ENCODE measurements at regions not wholly inside any gene's neighbourhood (a gene's known extent, or its start where the extent isn't known, plus 50 kb on each side); places are given as distances from the start of the nearest gene placed in this dataset.

DNA sequence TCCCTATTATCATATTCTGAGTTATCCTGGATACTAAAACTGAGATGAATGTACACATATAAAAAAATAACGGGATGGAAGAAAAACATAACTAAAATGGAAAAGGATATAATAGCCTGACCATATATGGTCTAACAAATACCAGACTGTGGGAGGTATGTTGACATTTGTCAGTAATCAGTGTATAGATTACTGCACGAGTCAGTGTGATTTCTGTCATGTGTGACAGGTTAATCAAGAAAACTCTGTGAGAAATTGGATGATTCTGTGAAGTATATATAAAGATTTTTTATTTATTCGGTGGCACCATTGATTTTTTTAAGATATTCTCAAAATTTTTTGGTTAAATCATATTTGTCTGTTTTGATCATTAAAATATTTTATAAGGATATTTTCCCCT is 547.3 kb upstream of the B3GALT2 start:
- Histone ChIP-seq H3K9me3 (ENCODE audit: low read length) (no peaks in the 10 kb centered on the region), H3K9ac (ENCODE audit: low read length) (no peak overlapping the region), H3K4me1 (ENCODE audit: insufficient read depth, low read length) (no peaks in the 10 kb centered on the region), H3K27me3 (ENCODE audit: control insufficient read depth in 1 of 2, insufficient read depth in 2 of 2, low read length in 2 of 2) (no peaks in the 10 kb centered on the region), H3K4me3 (ENCODE audit: low read depth in 1 of 2, low read length in 2 of 2) (no peak overlapping the region), H3K27ac (ENCODE audit: low read depth, low read length) (no peak overlapping the region), H3K36me3 (ENCODE audit: insufficient read depth, low read length) (no peaks in the 10 kb centered on the region)

DNA sequence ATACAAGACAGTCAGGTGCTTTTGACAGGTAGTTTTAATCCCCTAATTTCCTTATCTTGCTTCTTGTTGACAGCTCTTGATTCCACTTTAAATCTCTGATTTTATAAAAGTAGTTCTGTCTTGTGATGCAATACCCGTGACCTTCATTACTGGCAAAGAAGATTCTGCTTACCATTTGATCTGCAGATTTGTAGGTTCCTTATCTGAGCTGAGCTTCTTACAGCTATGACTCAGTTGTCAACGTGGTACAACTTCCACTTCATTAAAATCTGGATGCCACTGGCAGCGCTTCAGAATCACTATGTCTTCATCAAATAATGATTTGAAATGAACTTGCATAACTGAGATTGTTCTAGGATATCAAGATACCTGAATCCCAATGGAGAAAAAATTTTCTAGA is 543.6 kb upstream of the B3GALT2 start:
- no peaks in the 10 kb centered on the region for H3K36me3 ChIP-seq (ENCODE audit: insufficient read depth, low read length)
- no peaks in the 10 kb centered on the region for H3K4me1 ChIP-seq (ENCODE audit: insufficient read depth, low read length)
- no peak overlapping the region for H3K9ac ChIP-seq (ENCODE audit: low read length)
- H3K27ac ChIP-seq (ENCODE audit: low read depth, low read length) = no peak overlapping the region
- no peaks in the 10 kb centered on the region for H3K27me3 ChIP-seq (ENCODE audit: control insufficient read depth in 1 of 2, insufficient read depth in 2 of 2, low read length in 2 of 2)
- H3K9me3 ChIP-seq (ENCODE audit: low read length) = no peaks in the 10 kb centered on the region
- no peak overlapping the region for H3K4me3 ChIP-seq (ENCODE audit: low read depth in 1 of 2, low read length in 2 of 2)

DNA sequence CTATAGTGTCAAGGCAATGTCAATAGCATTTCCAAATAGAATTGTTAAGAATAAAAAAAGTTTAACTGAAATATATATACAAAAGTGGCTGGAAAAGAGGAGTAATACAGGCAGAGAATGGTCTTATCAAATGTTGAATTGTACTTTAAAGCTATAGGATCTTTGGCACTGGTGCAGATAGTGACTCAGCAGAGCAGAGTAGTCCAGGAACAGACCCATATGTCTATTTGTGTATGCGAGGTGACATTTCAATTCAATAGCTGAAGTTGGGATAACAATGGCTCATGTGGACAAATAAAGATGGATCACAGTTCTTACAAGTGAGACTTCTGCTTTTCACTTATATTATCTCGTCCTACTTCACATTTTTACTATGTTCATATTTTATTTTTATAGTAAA is 543.0 kb upstream of the B3GALT2 start:
- Histone ChIP-seq H3K9ac (ENCODE audit: low read length) (no peak overlapping the region), H3K36me3 (ENCODE audit: insufficient read depth, low read length) (no peaks in the 10 kb centered on the region), H3K4me3 (ENCODE audit: low read depth in 1 of 2, low read length in 2 of 2) (no peak overlapping the region), H3K9me3 (ENCODE audit: low read length) (no peaks in the 10 kb centered on the region), H3K27ac (ENCODE audit: low read depth, low read length) (no peak overlapping the region), H3K27me3 (ENCODE audit: control insufficient read depth in 1 of 2, insufficient read depth in 2 of 2, low read length in 2 of 2) (no peaks in the 10 kb centered on the region), H3K4me1 (ENCODE audit: insufficient read depth, low read length) (no peaks in the 10 kb centered on the region)

DNA sequence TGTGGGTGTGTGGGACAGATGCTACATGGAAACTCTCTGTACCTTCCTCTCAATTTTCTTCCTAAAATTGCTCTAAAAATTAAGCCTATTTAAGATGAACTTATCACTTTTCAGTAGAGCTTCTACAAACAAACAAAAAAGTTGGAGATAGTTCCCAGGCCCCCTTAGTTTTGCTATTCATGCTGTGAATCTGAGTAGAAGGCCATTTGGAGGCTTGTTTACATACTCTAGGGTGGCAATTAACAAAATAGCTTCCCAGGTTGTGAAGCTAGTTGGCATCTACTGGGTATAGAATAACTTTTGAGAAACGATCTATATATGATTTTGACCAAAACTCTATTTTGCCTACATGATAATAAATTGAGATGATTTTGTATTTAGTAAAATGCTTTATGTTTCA is 541.4 kb upstream of the B3GALT2 start:
- Histone ChIP-seq H3K4me1 (ENCODE audit: insufficient read depth, low read length) (no peaks in the 10 kb centered on the region), H3K36me3 (ENCODE audit: insufficient read depth, low read length) (no peaks in the 10 kb centered on the region), H3K27ac (ENCODE audit: low read depth, low read length) (no peak overlapping the region), H3K9me3 (ENCODE audit: low read length) (no peaks in the 10 kb centered on the region), H3K4me3 (ENCODE audit: low read depth in 1 of 2, low read length in 2 of 2) (no peak overlapping the region), H3K27me3 (ENCODE audit: control insufficient read depth in 1 of 2, insufficient read depth in 2 of 2, low read length in 2 of 2) (no peaks in the 10 kb centered on the region), H3K9ac (ENCODE audit: low read length) (no peak overlapping the region)

DNA sequence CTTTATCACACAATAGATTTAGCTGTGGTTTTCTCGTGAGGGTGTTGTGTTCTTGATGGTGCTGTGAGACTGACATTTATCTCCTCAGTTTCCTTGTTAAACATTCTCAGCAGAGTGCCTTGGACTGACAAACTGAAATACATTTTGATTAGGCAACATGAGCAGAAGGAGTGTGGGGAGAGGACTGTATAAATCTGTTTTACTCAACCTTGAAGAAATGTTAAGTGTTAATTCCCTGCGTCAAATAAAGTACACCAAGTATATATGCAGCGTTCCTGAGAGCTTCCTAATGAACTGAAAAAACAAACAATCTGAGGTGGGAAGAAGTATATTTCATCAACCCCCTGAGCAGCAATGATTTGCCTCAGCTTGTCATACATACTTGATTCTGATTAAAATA is 540.3 kb upstream of the B3GALT2 start:
- H3K27me3 ChIP-seq (ENCODE audit: control insufficient read depth in 1 of 2, insufficient read depth in 2 of 2, low read length in 2 of 2) = no peaks in the 10 kb centered on the region
- no peaks in the 10 kb centered on the region for H3K4me1 ChIP-seq (ENCODE audit: insufficient read depth, low read length)
- no peaks in the 10 kb centered on the region for H3K9me3 ChIP-seq (ENCODE audit: low read length)
- no peak overlapping the region for H3K4me3 ChIP-seq (ENCODE audit: low read depth in 1 of 2, low read length in 2 of 2)
- no peaks in the 10 kb centered on the region for H3K36me3 ChIP-seq (ENCODE audit: insufficient read depth, low read length)
- H3K27ac ChIP-seq (ENCODE audit: low read depth, low read length) = no peak overlapping the region
- no peak overlapping the region for H3K9ac ChIP-seq (ENCODE audit: low read length)

DNA sequence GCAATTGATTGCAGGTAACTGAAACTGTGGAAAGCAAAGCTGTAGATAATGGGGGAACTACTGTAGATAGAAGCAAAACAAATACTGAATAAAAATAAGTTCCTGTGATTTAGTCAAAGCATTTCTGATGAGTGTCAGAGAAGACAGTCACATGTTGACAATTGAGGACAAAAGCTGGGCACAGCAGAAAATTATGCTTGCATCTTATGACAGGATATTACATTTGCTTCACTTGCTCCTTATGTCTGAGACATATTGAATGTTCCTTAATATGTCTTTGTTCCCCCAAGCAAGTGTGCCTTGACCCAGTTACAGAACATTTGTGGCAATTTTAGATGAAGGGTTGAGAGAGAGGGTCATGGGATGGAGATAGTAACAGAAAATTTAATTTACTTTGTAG is 526.0 kb upstream of the B3GALT2 start:
- H3K36me3 ChIP-seq (ENCODE audit: insufficient read depth, low read length) = no peaks in the 10 kb centered on the region
- H3K9ac ChIP-seq (ENCODE audit: low read length) = no peak overlapping the region
- H3K4me1 ChIP-seq (ENCODE audit: insufficient read depth, low read length) = no peaks in the 10 kb centered on the region
- H3K9me3 ChIP-seq (ENCODE audit: low read length) = no peaks in the 10 kb centered on the region
- no peaks in the 10 kb centered on the region for H3K27me3 ChIP-seq (ENCODE audit: control insufficient read depth in 1 of 2, insufficient read depth in 2 of 2, low read length in 2 of 2)
- no peak overlapping the region for H3K27ac ChIP-seq (ENCODE audit: low read depth, low read length)
- H3K4me3 ChIP-seq (ENCODE audit: low read depth in 1 of 2, low read length in 2 of 2) = no peak overlapping the region

DNA sequence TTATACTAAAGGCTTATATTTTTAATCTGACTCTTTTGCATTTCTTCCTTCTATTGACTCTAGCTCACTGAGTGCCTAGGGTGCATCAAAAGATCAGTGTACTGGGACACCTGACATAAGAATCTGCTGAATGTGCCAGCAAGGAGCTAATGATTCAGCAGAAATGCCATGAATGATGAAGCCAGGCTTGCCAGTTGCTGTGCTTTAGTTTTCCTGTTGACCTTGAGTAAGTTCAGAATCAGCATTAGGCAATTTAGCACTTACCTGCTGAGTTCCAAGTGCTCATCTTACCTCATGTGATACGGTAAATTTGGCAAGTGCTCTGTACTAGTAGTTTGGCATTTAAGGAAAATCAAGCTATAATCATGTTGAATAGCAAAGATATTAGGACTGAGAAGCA is 523.2 kb upstream of the B3GALT2 start:
- Histone ChIP-seq H3K27ac (ENCODE audit: low read depth, low read length) (no peak overlapping the region), H3K36me3 (ENCODE audit: insufficient read depth, low read length) (no peaks in the 10 kb centered on the region), H3K27me3 (ENCODE audit: control insufficient read depth in 1 of 2, insufficient read depth in 2 of 2, low read length in 2 of 2) (no peaks in the 10 kb centered on the region)

DNA sequence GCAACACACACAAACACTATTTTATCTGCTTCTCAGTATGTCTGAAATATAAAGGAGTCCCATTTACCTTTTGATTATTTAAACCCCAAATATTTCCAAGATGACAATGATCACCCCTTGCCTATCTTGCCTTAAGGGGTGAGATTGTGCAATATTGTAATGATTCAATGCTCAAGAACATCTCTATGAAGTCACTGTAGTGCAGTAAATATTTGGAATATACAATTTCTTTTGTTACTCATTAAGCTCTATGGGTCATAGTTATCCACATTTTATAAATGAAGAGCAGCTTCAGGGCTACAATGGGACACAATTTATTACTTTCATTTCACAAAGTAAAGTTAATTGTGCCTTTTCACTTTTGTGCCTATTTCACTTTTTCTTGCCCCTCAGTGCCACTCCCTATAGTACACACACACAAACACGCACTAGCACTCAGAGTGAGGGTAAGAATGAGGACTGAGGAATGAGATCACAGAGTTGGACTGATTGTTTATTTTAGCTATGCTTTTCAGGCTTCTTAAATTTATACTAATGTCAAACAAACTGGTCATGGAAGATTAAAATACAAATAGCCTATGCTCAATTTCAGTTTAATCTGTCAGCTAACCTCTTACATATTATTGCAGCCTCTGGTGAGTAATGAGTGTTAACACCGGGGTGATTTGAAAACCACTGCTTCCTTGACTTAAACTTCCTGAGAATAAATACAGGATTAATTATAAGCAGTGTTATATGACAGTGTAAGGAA is 521.0 kb upstream of the B3GALT2 start:
- Histone ChIP-seq H3K4me1 (ENCODE audit: insufficient read depth, low read length) (no peaks in the 10 kb centered on the region), H3K27me3 (ENCODE audit: control insufficient read depth in 1 of 2, insufficient read depth in 2 of 2, low read length in 2 of 2) (no peaks in the 10 kb centered on the region), H3K9me3 (ENCODE audit: low read length) (no peaks in the 10 kb centered on the region), H3K4me3 (ENCODE audit: low read depth in 1 of 2, low read length in 2 of 2) (no peak overlapping the region), H3K9ac (ENCODE audit: low read length) (no peak overlapping the region), H3K27ac (ENCODE audit: low read depth, low read length) (no peak overlapping the region), H3K36me3 (ENCODE audit: insufficient read depth, low read length) (no peaks in the 10 kb centered on the region)

More for the DNA sequence above, 523.2 kb upstream of the B3GALT2 start:
- Histone ChIP-seq H3K9me3 (ENCODE audit: low read length) (no peaks in the 10 kb centered on the region), H3K4me3 (ENCODE audit: low read depth in 1 of 2, low read length in 2 of 2) (no peak overlapping the region), H3K4me1 (ENCODE audit: insufficient read depth, low read length) (no peaks in the 10 kb centered on the region), H3K9ac (ENCODE audit: low read length) (no peak overlapping the region)

DNA sequence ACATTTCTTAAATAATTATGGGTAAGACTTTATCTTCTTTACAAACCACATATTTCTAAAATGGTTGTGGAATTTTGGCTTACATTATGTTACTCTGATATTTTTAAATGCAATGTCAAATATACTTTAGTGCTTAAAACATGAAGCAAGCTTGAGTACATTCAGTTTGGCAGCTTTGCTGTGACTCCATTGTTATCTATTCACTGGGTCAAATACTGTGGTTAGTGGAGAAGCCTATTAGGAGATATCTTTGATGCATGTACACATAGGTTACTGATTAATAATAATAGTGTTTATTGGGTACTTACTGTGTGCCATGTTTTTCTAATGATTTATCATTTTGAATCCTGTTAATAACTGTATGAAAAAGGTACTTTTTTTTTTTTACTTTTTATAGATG is 520.4 kb upstream of the B3GALT2 start:
- H3K9me3 ChIP-seq (ENCODE audit: low read length) = no peaks in the 10 kb centered on the region
- H3K27ac ChIP-seq (ENCODE audit: low read depth, low read length) = no peak overlapping the region
- H3K4me3 ChIP-seq (ENCODE audit: low read depth in 1 of 2, low read length in 2 of 2) = no peak overlapping the region
- no peak overlapping the region for H3K9ac ChIP-seq (ENCODE audit: low read length)
- no peaks in the 10 kb centered on the region for H3K27me3 ChIP-seq (ENCODE audit: control insufficient read depth in 1 of 2, insufficient read depth in 2 of 2, low read length in 2 of 2)
- H3K36me3 ChIP-seq (ENCODE audit: insufficient read depth, low read length) = no peaks in the 10 kb centered on the region
- H3K4me1 ChIP-seq (ENCODE audit: insufficient read depth, low read length) = no peaks in the 10 kb centered on the region

DNA sequence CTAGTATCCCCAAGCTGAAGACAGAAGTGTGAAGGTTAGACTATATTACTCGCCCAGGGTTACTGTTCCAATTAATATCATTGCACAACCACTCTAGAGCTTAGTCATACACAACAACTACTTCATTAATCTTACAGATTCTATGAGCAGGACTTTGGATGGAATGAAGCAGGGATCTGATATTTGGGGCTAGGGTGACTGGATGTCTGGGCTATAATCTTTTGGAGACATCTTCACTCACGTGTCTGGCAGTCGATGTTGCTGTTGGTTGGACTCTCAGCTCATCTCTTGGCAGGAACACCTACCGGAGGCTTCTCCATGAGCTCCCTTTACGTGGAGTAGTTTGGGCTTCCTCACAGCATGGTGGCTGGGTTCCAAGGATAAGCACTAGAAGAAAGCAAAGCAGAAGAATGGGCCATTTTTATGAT is 519.2 kb upstream of the B3GALT2 start:
- H3K4me3 ChIP-seq (ENCODE audit: low read depth in 1 of 2, low read length in 2 of 2) = no peak overlapping the region

DNA sequence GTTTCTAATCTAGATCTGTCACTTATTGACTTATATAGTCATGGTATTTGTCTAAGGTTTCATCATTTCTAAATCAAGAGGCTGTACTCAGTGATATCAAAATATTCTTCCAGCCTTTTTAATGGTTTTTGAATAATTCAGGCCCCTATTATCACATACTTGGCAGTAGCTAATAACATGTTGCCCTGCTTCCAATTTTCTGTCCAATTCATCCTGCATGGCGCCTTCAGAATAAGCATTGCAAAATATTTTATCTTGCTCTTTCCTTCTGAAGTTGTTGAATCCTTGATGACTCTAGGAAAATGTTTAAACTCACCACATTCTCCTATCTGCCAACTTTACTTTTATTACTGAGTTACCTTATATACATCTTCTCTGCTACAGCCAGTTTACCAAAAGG is 517.2 kb upstream of the B3GALT2 start:
- Histone ChIP-seq H3K27ac (ENCODE audit: low read depth, low read length) (no peak overlapping the region), H3K9me3 (ENCODE audit: low read length) (no peaks in the 10 kb centered on the region), H3K4me3 (ENCODE audit: low read depth in 1 of 2, low read length in 2 of 2) (no peak overlapping the region), H3K36me3 (ENCODE audit: insufficient read depth, low read length) (no peaks in the 10 kb centered on the region), H3K9ac (ENCODE audit: low read length) (no peak overlapping the region), H3K4me1 (ENCODE audit: insufficient read depth, low read length) (no peaks in the 10 kb centered on the region), H3K27me3 (ENCODE audit: control insufficient read depth in 1 of 2, insufficient read depth in 2 of 2, low read length in 2 of 2) (no peaks in the 10 kb centered on the region)

More for the DNA sequence above, 519.2 kb upstream of the B3GALT2 start:
- H3K36me3 ChIP-seq (ENCODE audit: insufficient read depth, low read length) = no peaks in the 10 kb centered on the region
- no peaks in the 10 kb centered on the region for H3K4me1 ChIP-seq (ENCODE audit: insufficient read depth, low read length)
- H3K9ac ChIP-seq (ENCODE audit: low read length) = no peak overlapping the region
- H3K9me3 ChIP-seq (ENCODE audit: low read length) = no peaks in the 10 kb centered on the region
- no peak overlapping the region for H3K27ac ChIP-seq (ENCODE audit: low read depth, low read length)
- no peaks in the 10 kb centered on the region for H3K27me3 ChIP-seq (ENCODE audit: control insufficient read depth in 1 of 2, insufficient read depth in 2 of 2, low read length in 2 of 2)

DNA sequence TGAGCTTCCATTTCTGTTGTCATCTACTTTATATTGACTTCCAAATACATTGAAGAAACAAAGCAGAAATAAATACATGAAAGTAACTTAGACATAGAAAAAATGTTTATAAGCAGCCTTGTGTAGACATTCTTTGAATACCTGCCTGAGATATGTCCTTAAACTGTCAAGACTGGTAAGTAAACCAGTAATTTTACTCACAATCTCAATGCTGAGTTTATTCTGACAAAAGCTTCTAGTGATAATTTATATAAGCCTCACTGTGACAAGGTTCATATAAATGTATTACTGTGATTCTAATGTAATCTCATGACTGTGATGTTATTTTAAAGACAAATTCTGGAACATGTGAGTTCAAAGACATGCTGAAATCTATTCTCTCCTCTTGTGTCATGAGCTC is 516.7 kb upstream of the B3GALT2 start:
- no peaks in the 10 kb centered on the region for H3K36me3 ChIP-seq (ENCODE audit: insufficient read depth, low read length)
- H3K27me3 ChIP-seq (ENCODE audit: control insufficient read depth in 1 of 2, insufficient read depth in 2 of 2, low read length in 2 of 2) = no peaks in the 10 kb centered on the region
- no peak overlapping the region for H3K9ac ChIP-seq (ENCODE audit: low read length)
- H3K9me3 ChIP-seq (ENCODE audit: low read length) = no peaks in the 10 kb centered on the region
- H3K4me1 ChIP-seq (ENCODE audit: insufficient read depth, low read length) = no peaks in the 10 kb centered on the region
- H3K27ac ChIP-seq (ENCODE audit: low read depth, low read length) = no peak overlapping the region
- H3K4me3 ChIP-seq (ENCODE audit: low read depth in 1 of 2, low read length in 2 of 2) = no peak overlapping the region

Measured in muscle layer of colon (tissue), 2 donors.